ENCODE measurements at regions not wholly inside any gene's neighbourhood (a gene's known extent, or its start where the extent isn't known, plus 50 kb on each side); places are given as distances from the start of the nearest gene placed in this dataset.

DNA sequence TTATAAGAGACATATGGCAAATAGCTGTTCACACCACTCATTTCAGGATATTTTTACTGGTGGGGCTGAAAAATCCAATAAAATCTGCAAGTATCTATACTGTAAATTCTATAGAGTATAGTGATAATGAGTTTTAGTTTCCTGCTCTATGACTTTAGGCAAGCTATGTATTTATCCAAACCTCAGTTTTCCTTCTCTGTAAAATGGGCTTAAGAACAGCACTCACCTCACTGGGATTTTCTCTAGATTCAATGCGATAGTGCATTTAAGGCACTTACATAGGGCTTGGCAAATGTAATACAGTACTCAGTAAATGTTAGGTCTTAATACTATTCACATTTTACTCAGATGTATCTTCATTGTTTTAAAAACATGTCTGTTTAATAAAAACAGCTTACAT, 168.7 kb downstream of the ATG4C start:
- TF ChIP-seq SMAD4 (CRISPR knock-in tag; conservative IDR thresholded peaks at IDR 0.05) (no peak), ZNF143 (CRISPR knock-in tag; IDR thresholded peaks at IDR 0.05) (no peak)
- TF ChIP-seq, protein P1, sequence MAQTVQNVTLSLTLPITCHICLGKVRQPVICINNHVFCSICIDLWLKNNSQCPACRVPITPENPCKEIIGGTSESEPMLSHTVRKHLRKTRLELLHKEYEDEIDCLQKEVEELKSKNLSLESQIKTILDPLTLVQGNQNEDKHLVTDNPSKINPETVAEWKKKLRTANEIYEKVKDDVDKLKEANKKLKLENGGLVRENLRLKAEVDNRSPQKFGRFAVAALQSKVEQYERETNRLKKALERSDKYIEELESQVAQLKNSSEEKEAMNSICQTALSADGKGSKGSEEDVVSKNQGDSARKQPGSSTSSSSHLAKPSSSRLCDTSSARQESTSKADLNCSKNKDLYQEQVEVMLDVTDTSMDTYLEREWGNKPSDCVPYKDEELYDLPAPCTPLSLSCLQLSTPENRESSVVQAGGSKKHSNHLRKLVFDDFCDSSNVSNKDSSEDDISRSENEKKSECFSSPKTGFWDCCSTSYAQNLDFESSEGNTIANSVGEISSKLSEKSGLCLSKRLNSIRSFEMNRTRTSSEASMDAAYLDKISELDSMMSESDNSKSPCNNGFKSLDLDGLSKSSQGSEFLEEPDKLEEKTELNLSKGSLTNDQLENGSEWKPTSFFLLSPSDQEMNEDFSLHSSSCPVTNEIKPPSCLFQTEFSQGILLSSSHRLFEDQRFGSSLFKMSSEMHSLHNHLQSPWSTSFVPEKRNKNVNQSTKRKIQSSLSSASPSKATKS (CRISPR knock-in tag; IDR thresholded peaks at IDR 0.05), result no peak
- TF ChIP-seq, protein P2, sequence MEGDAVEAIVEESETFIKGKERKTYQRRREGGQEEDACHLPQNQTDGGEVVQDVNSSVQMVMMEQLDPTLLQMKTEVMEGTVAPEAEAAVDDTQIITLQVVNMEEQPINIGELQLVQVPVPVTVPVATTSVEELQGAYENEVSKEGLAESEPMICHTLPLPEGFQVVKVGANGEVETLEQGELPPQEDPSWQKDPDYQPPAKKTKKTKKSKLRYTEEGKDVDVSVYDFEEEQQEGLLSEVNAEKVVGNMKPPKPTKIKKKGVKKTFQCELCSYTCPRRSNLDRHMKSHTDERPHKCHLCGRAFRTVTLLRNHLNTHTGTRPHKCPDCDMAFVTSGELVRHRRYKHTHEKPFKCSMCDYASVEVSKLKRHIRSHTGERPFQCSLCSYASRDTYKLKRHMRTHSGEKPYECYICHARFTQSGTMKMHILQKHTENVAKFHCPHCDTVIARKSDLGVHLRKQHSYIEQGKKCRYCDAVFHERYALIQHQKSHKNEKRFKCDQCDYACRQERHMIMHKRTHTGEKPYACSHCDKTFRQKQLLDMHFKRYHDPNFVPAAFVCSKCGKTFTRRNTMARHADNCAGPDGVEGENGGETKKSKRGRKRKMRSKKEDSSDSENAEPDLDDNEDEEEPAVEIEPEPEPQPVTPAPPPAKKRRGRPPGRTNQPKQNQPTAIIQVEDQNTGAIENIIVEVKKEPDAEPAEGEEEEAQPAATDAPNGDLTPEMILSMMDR (IDR thresholded peaks at IDR 0.05 in 2 of 3, conservative IDR thresholded peaks at IDR 0.05 in 1 of 3; ENCODE audit: insufficient read depth in 2 of 3, low read depth in 1 of 3, low read length in 3 of 3), result no peak
- TF ChIP-seq, protein P3, sequence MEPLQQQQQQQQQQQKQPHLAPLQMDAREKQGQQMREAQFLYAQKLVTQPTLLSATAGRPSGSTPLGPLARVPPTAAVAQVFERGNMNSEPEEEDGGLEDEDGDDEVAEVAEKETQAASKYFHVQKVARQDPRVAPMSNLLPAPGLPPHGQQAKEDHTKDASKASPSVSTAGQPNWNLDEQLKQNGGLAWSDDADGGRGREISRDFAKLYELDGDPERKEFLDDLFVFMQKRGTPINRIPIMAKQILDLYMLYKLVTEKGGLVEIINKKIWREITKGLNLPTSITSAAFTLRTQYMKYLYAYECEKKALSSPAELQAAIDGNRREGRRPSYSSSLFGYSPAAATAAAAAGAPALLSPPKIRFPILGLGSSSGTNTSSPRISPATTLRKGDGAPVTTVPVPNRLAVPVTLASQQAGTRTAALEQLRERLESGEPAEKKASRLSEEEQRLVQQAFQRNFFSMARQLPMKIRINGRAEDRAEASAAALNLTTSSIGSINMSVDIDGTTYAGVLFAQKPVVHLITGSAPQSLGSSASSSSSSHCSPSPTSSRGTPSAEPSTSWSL (CRISPR knock-in tag; IDR thresholded peaks at IDR 0.05; ENCODE audit: borderline replicate concordance), result no peak

All from K562 (cell line).